ENCODE measurements at regions not wholly inside any gene's neighbourhood (a gene's known extent, or its start where the extent isn't known, plus 50 kb on each side); places are given as distances from the start of the nearest gene placed in this dataset.

DNA sequence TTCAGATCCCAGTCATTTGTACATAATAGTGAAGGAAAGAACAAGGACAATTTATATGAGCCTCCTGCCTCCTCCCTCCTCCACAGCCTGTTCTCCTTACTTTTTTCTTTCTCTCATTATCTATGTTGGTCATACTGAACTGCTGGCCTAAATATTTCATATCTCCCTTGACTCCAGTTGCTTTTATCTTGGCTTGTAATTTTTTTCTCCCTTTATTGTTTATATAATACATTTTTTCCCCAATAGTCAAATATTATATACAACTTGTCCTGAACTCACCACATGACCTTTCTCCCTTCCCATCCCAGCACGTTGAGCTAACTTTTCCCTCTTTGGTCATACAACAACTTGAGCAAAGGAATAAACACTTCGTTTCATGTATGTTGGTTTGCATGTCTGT is 752.1 kb downstream of the LTN1 start:
- Histone ChIP-seq H3K9me3 (no peaks in the 10 kb centered on the region), H3K4me1 (peaks cover 5 to 7% of the 10 kb centered on the region in 2 donors), H3K36me3 (no peaks in the 10 kb centered on the region), H3K27me3 (no peaks in the 10 kb centered on the region), H3K4me3 (no peak overlapping the region), H3K27ac (no peak overlapping the region)
- intact Hi-C loops (cut with DNase I), result no loop called here
- ATAC-seq (no peak), DNase-seq (no peak)
- TF ChIP-seq, protein P1, sequence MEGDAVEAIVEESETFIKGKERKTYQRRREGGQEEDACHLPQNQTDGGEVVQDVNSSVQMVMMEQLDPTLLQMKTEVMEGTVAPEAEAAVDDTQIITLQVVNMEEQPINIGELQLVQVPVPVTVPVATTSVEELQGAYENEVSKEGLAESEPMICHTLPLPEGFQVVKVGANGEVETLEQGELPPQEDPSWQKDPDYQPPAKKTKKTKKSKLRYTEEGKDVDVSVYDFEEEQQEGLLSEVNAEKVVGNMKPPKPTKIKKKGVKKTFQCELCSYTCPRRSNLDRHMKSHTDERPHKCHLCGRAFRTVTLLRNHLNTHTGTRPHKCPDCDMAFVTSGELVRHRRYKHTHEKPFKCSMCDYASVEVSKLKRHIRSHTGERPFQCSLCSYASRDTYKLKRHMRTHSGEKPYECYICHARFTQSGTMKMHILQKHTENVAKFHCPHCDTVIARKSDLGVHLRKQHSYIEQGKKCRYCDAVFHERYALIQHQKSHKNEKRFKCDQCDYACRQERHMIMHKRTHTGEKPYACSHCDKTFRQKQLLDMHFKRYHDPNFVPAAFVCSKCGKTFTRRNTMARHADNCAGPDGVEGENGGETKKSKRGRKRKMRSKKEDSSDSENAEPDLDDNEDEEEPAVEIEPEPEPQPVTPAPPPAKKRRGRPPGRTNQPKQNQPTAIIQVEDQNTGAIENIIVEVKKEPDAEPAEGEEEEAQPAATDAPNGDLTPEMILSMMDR (IDR thresholded peaks at IDR 0.05), result no peak

DNA sequence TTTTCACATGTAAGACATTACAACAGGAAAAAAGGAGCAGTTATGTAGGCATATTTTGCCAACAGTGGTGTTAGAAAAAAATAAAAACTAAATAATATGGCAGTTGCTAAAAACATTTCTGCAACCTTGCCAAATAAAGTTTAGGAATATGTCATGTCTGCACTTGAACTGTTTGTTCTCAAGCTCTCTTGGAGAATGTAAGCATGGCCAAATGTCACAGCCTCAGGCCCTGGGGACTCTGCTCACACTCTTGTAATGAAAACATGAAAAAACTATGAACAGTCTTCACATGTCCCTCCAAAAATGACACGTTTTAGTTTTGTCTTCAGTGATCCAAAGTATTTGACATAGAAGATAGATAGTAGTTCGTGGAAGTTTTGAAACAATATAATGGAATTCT is 753.3 kb downstream of the LTN1 start:
- Histone ChIP-seq H3K4me3 (no peak overlapping the region), H3K27ac (no peak overlapping the region), H3K27me3 (no peaks in the 10 kb centered on the region), H3K4me1 (peaks cover 7 to 14% of the 10 kb centered on the region in 2 donors), H3K9me3 (no peaks in the 10 kb centered on the region), H3K36me3 (no peaks in the 10 kb centered on the region)
- intact Hi-C loops (cut with DNase I), result no loop called here
- TF ChIP-seq, protein P1 (IDR thresholded peaks at IDR 0.05), result no peak
- DNase-seq (peak in 2 of 4 donors; percentile 22 to 28), ATAC-seq (no peak)

DNA sequence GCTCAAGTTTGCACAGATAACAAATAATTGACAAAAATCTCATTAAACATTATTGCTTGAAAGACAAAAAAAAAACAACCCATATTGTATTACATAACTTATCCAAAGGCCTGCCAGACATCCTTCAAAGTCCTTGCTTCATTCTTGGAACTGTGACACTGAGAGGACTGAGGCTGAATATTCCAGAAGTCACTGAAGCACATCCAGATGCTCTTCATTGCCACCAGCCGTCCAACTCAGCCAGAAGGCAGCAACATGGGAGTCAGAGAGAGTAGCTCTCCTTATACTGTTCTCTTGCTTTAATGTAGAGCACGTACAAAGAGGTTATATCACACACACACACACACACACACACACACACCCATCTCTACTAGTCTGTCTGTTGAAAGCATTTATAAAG is 755.0 kb downstream of the LTN1 start:
- H3K36me3 ChIP-seq, result no peaks in the 10 kb centered on the region
- no peak for ATAC-seq

DNA sequence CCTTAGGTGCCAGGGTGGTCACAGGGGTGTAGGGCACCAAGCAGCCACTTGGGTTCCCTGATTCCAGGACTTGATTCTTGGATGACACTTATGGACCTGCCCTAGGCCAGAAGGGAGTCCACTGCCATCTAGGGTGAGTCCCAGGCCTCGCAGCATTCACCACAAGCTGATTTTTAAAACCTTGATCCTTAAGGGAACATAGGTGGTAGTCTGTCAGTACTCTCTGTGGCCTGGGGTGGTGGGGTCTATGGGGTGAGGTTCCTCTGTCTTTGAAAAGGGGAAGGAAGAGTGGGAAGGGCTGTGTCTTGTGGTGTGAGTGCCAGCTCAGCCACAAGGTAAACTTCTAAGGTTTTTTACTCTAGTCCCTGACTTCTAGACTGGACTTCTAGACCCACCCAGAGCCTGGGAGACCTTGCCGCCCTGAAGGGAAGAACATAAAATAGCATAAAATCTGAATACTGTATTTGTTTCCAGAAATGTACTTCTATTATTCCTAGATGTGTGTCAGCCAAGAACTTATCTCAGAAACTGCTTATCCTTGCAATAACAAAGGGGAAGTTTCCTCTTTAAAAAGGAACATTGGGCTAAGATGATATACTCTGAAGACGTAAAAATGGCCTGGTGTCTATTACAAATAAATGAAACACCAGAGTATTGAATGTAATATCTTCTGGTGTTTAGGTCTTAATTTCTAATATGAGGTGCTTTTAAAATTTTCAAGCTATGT is 757.3 kb downstream of the LTN1 start:
- H3K36me3 ChIP-seq, result no peaks in the 10 kb centered on the region
- H3K4me3 ChIP-seq, result no peak overlapping the region
- TF ChIP-seq, protein P1 (IDR thresholded peaks at IDR 0.05), result peak in 1 of 2 donors; percentile 28
- DNase-seq, result peak in 2 of 4 donors; percentile 16 to 37
- ATAC-seq, result peak; percentile 71
- H3K27me3 ChIP-seq, result no peaks in the 10 kb centered on the region
- intact Hi-C loops (cut with DNase I), result no loop called here
- H3K27ac ChIP-seq, result peak overlapping the region in 1 of 2 donors; percentile 50
- peaks cover 7 to 16% of the 10 kb centered on the region in 2 donors for H3K4me1 ChIP-seq
- no peaks in the 10 kb centered on the region for H3K9me3 ChIP-seq

More for the DNA sequence above, 755.0 kb downstream of the LTN1 start:
- H3K4me3 ChIP-seq, result no peak overlapping the region
- no peak for DNase-seq
- intact Hi-C loops (cut with DNase I), result no loop called here
- peaks cover 7 to 16% of the 10 kb centered on the region in 2 donors for H3K4me1 ChIP-seq
- H3K27me3 ChIP-seq, result no peaks in the 10 kb centered on the region
- no peak overlapping the region for H3K27ac ChIP-seq
- no peaks in the 10 kb centered on the region for H3K9me3 ChIP-seq
- TF ChIP-seq, protein P1 (IDR thresholded peaks at IDR 0.05), result no peak

DNA sequence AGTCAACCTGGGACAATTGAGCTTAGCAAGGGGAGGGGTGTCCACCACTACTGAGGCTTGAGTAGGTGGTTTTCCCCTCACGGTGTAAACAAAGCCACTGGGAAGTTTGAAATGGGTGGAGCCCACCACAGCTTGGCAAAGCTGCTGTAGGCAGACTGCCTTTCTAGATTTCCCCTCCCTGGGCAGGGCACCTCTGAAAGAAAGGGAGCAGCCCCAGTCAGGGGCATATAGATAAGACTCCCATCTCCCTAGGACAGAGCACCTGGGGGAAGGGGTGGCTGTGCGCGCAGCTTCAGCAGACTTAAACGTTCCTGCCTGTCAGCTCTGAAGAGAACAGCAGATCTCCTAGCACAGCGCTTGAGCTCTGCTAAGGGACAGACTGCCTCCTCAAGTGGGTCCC is 758.4 kb downstream of the LTN1 start:
- no peak overlapping the region for H3K4me3 ChIP-seq
- DNase-seq (peak in 1 of 4 donors; percentile 23), ATAC-seq (no peak)
- no peaks in the 10 kb centered on the region for H3K9me3 ChIP-seq
- no peaks in the 10 kb centered on the region for H3K36me3 ChIP-seq
- peaks cover 7 to 16% of the 10 kb centered on the region in 2 donors for H3K4me1 ChIP-seq
- TF ChIP-seq, protein P1 (IDR thresholded peaks at IDR 0.05), result no peak
- no peaks in the 10 kb centered on the region for H3K27me3 ChIP-seq
- intact Hi-C loops (cut with DNase I), result no loop called here
- no peak overlapping the region for H3K27ac ChIP-seq

Data from left lung (tissue), 4 donors.